Endothelial cell of umbilical vein (primary cell): ENCODE measurements at regions not wholly inside any gene's neighbourhood (a gene's known extent, or its start where the extent isn't known, plus 50 kb on each side); places are given as distances from the start of the nearest gene placed in this dataset.

Experiments
- EZH2 ChIP-seq: IDR thresholded peaks from 2 replicates; pipeline ENCODE4 v1.6.1; 2012; ENCODE audit warnings: borderline replicate concordance, low read depth, mild to moderate bottlenecking, moderate library complexity, low read length, inconsistent platforms; ENCODE audit not compliant: severe bottlenecking
- FOS ChIP-seq: IDR thresholded peaks from 2 replicates; pipeline ENCODE4 v1.6.1; 2011; ENCODE audit warnings: mild to moderate bottlenecking, low read length, moderate library complexity, borderline replicate concordance; ENCODE audit not compliant: insufficient read depth
- GATA2 ChIP-seq: IDR thresholded peaks from 2 replicates; pipeline ENCODE4 v1.7.0; 2011; ENCODE audit warnings: low read depth, mild to moderate bottlenecking, moderate library complexity, mixed read lengths, low read length; ENCODE audit not compliant: insufficient read length, insufficient read depth
- JUN ChIP-seq: IDR thresholded peaks from 2 replicates; pipeline ENCODE4 v1.6.1; 2011; ENCODE audit warnings: borderline replicate concordance, low read depth; ENCODE audit not compliant: insufficient read length, insufficient read depth
- MYC ChIP-seq: IDR thresholded peaks from one replicate; pipeline ENCODE4 v1.6.1; 2011; ENCODE audit warnings: mild to moderate bottlenecking, low read depth, low read length
- POLR2A ChIP-seq: IDR thresholded peaks from 2 replicates; pipeline ENCODE4 v1.6.1; 2012; ENCODE audit warnings: low read depth, mild to moderate bottlenecking, control low read depth, low read length
- POLR2AphosphoS5 ChIP-seq: IDR thresholded peaks from 2 replicates; pipeline ENCODE4 v1.6.1; 2012; ENCODE audit warnings: low read depth, mild to moderate bottlenecking, control low read depth, low read length, moderate library complexity; ENCODE audit not compliant: insufficient read depth
- TF ChIP-seq, protein P1 (sequence below), 2 donors: IDR thresholded peaks; 1 replicate in 1 of 2; 2 replicates in 1 of 2; pipeline ENCODE4 v1.5.1; 2011; ENCODE audit warnings: low read length in 2 of 2, mild to moderate bottlenecking in 2 of 2, moderate library complexity in 2 of 2, control low read depth in 1 of 2, inconsistent platforms in 1 of 2, low read depth in 1 of 2; ENCODE audit not compliant: insufficient read depth in 1 of 2; ENCODE audit errors: extremely low read depth in 1 of 2
- TF ChIP-seq, protein P2 (sequence below): IDR thresholded peaks from 2 replicates; pipeline ENCODE4 v1.6.1; 2011; ENCODE audit not compliant: insufficient read depth, insufficient read length

DNA sequence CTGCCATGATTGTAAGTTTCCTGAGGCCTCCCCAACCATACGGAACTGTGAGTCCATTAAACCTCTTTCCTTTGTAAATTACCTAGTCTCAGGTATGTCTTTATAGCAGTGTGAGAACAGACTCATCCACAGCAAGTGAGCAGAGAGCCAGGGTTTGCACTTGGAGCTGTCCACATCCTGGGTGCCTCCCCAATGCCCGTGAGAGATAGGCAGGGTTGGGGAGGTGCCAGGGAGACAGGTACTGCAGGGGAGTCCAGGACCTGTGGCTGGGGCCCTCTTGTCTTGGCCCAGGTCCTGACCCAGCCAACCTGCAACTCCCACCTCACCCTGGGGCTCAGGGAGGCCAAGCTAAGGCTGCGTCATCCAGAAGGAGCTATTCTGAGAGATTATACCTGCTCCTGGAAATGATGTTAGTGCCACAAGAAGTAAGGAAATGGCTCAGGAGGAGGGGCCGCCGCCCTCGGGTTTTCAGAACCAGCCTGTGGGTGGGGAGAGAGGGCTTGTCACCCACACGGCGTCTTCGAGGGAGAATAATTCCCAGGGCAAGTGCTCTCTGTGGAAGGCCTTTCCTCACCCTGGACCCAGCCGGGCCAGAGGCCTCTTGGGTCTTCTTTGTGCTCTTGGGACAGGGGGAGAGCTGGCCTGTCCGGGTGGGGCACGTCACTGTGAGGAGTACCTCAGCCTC, 66.5 kb downstream of the ADRA2C start:
- TF ChIP-seq EZH2 = no peak
- TF ChIP-seq, protein P1, sequence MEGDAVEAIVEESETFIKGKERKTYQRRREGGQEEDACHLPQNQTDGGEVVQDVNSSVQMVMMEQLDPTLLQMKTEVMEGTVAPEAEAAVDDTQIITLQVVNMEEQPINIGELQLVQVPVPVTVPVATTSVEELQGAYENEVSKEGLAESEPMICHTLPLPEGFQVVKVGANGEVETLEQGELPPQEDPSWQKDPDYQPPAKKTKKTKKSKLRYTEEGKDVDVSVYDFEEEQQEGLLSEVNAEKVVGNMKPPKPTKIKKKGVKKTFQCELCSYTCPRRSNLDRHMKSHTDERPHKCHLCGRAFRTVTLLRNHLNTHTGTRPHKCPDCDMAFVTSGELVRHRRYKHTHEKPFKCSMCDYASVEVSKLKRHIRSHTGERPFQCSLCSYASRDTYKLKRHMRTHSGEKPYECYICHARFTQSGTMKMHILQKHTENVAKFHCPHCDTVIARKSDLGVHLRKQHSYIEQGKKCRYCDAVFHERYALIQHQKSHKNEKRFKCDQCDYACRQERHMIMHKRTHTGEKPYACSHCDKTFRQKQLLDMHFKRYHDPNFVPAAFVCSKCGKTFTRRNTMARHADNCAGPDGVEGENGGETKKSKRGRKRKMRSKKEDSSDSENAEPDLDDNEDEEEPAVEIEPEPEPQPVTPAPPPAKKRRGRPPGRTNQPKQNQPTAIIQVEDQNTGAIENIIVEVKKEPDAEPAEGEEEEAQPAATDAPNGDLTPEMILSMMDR (IDR thresholded peaks at IDR 0.05; ENCODE audit: extremely low read depth in 1 of 2, insufficient read depth in 1 of 2, low read depth in 1 of 2, low read length in 2 of 2) = no peak
- no peak for TF ChIP-seq MYC
- no peak for TF ChIP-seq POLR2AphosphoS5
- TF ChIP-seq POLR2A = no peak
- no peak for TF ChIP-seq FOS
- TF ChIP-seq, protein P2, sequence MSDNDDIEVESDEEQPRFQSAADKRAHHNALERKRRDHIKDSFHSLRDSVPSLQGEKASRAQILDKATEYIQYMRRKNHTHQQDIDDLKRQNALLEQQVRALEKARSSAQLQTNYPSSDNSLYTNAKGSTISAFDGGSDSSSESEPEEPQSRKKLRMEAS = no peak
- TF ChIP-seq JUN = no peak
- TF ChIP-seq GATA2 = no peak
